ENCODE measurements at regions not wholly inside any gene's neighbourhood (a gene's known extent, or its start where the extent isn't known, plus 50 kb on each side); places are given as distances from the start of the nearest gene placed in this dataset.

GRCh38 chr2:188077757-188078156, 213.9 kb upstream of the GULP1 start:
- no peak for DNase-seq

- DNase-seq, result no peak
These were observed 213.1 kb upstream of the GULP1 start for GRCh38 chr2:188078534-188078933.

- DNase-seq, result no peak
These were observed 212.5 kb upstream of the GULP1 start for GRCh38 chr2:188079196-188079595.

GRCh38 chr2:188085421-188085820, 206.3 kb upstream of the GULP1 start:
- no peak for DNase-seq

- peak in 1 of 3 experiments; percentile 14 for DNase-seq
These were observed 201.8 kb upstream of the GULP1 start for GRCh38 chr2:188089901-188090300.

GRCh38 chr2:188091220-188091619, 200.5 kb upstream of the GULP1 start:
- peak in 1 of 3 experiments; percentile 13 for DNase-seq

GRCh38 chr2:188092734-188093133, 198.9 kb upstream of the GULP1 start:
- no peak for DNase-seq

- no peak for DNase-seq
These were observed 194.8 kb upstream of the GULP1 start for GRCh38 chr2:188096910-188097309.

GRCh38 chr2:188102881-188103280, 188.8 kb upstream of the GULP1 start:
- DNase-seq, result no peak

GRCh38 chr2:188114014-188114413, 177.7 kb upstream of the GULP1 start:
- DNase-seq, result no peak

- no peak for DNase-seq
These were observed 174.0 kb upstream of the GULP1 start for GRCh38 chr2:188117706-188118105.

- DNase-seq, result no peak
These were observed 173.2 kb upstream of the GULP1 start for GRCh38 chr2:188118431-188118830.

- DNase-seq, result no peak
These were observed 172.4 kb upstream of the GULP1 start for GRCh38 chr2:188119112-188119838.

- no peak for DNase-seq
These were observed 168.7 kb upstream of the GULP1 start for GRCh38 chr2:188122985-188123384.

GRCh38 chr2:188129677-188130076, 162.0 kb upstream of the GULP1 start:
- no peak for DNase-seq

GRCh38 chr2:188130317-188130716, 161.4 kb upstream of the GULP1 start:
- no peak for DNase-seq

- no peak for DNase-seq
These were observed 160.4 kb upstream of the GULP1 start for GRCh38 chr2:188131281-188131680.

GRCh38 chr2:188132385-188132784, 159.3 kb upstream of the GULP1 start:
- no peak for DNase-seq

- no peak for DNase-seq
These were observed 157.4 kb upstream of the GULP1 start for GRCh38 chr2:188134241-188134640.

GRCh38 chr2:188138313-188138712, 153.4 kb upstream of the GULP1 start:
- DNase-seq, result no peak

GRCh38 chr2:188142088-188142487, 149.6 kb upstream of the GULP1 start:
- DNase-seq, result no peak

- no peak for DNase-seq
These were observed 148.9 kb upstream of the GULP1 start for GRCh38 chr2:188142636-188143295.

- DNase-seq, result no peak
These were observed 145.8 kb upstream of the GULP1 start for GRCh38 chr2:188145885-188146284.

- peak in 1 of 3 experiments; percentile 41 for DNase-seq
These were observed 144.8 kb upstream of the GULP1 start for GRCh38 chr2:188146888-188147287.

- DNase-seq, result no peak
These were observed 140.0 kb upstream of the GULP1 start for GRCh38 chr2:188151670-188152069.
